Keratinocyte (primary cell): ENCODE measurements at regions not wholly inside any gene's neighbourhood (a gene's known extent, or its start where the extent isn't known, plus 50 kb on each side); places are given as distances from the start of the nearest gene placed in this dataset.

ENCODE experiments used
- DNase-seq: peaks from one replicate; pipeline ENCODE4 v3.0.0-alpha.2; 2011; ENCODE audit warnings: low read depth, missing footprints, low spot score
- FAIRE-seq: peaks from 2 replicates; lab custom pipeline; 2011; peaks lifted over from hg19 to GRCh38; lab: Jason Lieb, UNC
- H2AFZ ChIP-seq: 2 replicates; pipeline ENCODE4 v1.6.0; 2012; ENCODE audit warnings: low read length, control low read depth, inconsistent platforms; ENCODE audit not compliant: control insufficient read depth
- H3K27ac ChIP-seq: 2 replicates; pipeline ENCODE4 v1.5.1; 2011; ENCODE audit warnings: low read length; ENCODE audit not compliant: control insufficient read depth, insufficient read depth
- H3K27me3 ChIP-seq: 3 replicates; pipeline ENCODE4 v1.6.0; 2011; ENCODE audit warnings: low read length; ENCODE audit not compliant: control insufficient read depth, insufficient read depth; ENCODE audit errors: extremely low read depth
- H3K36me3 ChIP-seq, 2 experiments: 2 replicates in 1 of 2; 3 replicates in 1 of 2; pipeline ENCODE4 v1.5.1; 2011; ENCODE audit warnings: low read length in 2 of 2, mild to moderate bottlenecking in 1 of 2; ENCODE audit not compliant: control insufficient read depth in 2 of 2, insufficient read depth in 2 of 2; ENCODE audit errors: extremely low read depth in 1 of 2
- H3K4me1 ChIP-seq: 3 replicates; pipeline ENCODE4 v1.5.1; 2011; ENCODE audit warnings: low read length; ENCODE audit not compliant: control insufficient read depth, insufficient read depth; ENCODE audit errors: extremely low read depth
- H3K4me2 ChIP-seq: 3 replicates; pipeline ENCODE4 v1.6.0; 2011; ENCODE audit warnings: low read depth, low read length; ENCODE audit not compliant: control insufficient read depth, insufficient read depth; ENCODE audit errors: extremely low read depth
- H3K4me3 ChIP-seq, 3 experiments: fragments of 200-600 bp in 1 of 3; sonication (generic) in 1 of 3; 2 replicates in 2 of 3; 3 replicates in 1 of 3; pipeline ENCODE4 v1.5.1; 2011 to 2016; ENCODE audit warnings: low read length in 3 of 3, mild to moderate bottlenecking in 3 of 3, control low read depth in 2 of 3, inconsistent platforms in 1 of 3, low read depth in 1 of 3, mixed read lengths in 1 of 3, mixed run types in 1 of 3, moderate library complexity in 1 of 3; ENCODE audit not compliant: control insufficient read depth in 2 of 3, insufficient read depth in 2 of 3; ENCODE audit errors: extremely low read depth in 1 of 3
- H3K79me2 ChIP-seq: 2 replicates; pipeline ENCODE4 v1.6.0; 2012; ENCODE audit warnings: low read length; ENCODE audit not compliant: control insufficient read depth, insufficient read depth
- H3K9ac ChIP-seq: 3 replicates; pipeline ENCODE4 v1.6.0; 2011; ENCODE audit warnings: low read length; ENCODE audit not compliant: control insufficient read depth, insufficient read depth; ENCODE audit errors: extremely low read depth
- H3K9me1 ChIP-seq: 3 replicates; pipeline ENCODE4 v1.6.0; 2011; ENCODE audit warnings: low read length; ENCODE audit not compliant: control insufficient read depth, insufficient read depth; ENCODE audit errors: extremely low read depth
- H3K9me3 ChIP-seq: 2 replicates; pipeline ENCODE4 v1.5.1; 2012; ENCODE audit warnings: low read depth, low read length; ENCODE audit not compliant: control insufficient read depth
- H4K20me1 ChIP-seq: 3 replicates; pipeline ENCODE4 v1.6.0; 2011; ENCODE audit warnings: low read length; ENCODE audit not compliant: control insufficient read depth, insufficient read depth; ENCODE audit errors: extremely low read depth
- EZH2 ChIP-seq: IDR thresholded peaks from one replicate; pipeline ENCODE4 v1.6.1; 2012; ENCODE audit warnings: inconsistent platforms, mild to moderate bottlenecking, low read length, moderate library complexity
- dilution Hi-C: fragments of 300-500 bp; cut with MboI; formaldehyde crosslinking; loops from one replicate; pipeline ENCODE4 v1.7.0; 2020; ENCODE audit warnings: low sequenced_read_pairs; ENCODE audit not compliant: extremely low pct_ligation_motif_present
- TF ChIP-seq, protein P1 (sequence below), 3 experiments: IDR thresholded peaks in 1 of 3; conservative IDR thresholded peaks in 1 of 3; optimal IDR thresholded peaks in 1 of 3; 2 replicates in 2 of 3; 3 replicates in 1 of 3; pipeline versions ENCODE3 to v1.5.1; 2011; ENCODE audit warnings: low read length in 3 of 3, mild to moderate bottlenecking in 3 of 3, moderate library complexity in 2 of 3, control low read depth in 1 of 3, inconsistent platforms in 1 of 3; ENCODE audit not compliant: insufficient read depth in 2 of 3; ENCODE audit errors: extremely low read depth in 1 of 3

DNA sequence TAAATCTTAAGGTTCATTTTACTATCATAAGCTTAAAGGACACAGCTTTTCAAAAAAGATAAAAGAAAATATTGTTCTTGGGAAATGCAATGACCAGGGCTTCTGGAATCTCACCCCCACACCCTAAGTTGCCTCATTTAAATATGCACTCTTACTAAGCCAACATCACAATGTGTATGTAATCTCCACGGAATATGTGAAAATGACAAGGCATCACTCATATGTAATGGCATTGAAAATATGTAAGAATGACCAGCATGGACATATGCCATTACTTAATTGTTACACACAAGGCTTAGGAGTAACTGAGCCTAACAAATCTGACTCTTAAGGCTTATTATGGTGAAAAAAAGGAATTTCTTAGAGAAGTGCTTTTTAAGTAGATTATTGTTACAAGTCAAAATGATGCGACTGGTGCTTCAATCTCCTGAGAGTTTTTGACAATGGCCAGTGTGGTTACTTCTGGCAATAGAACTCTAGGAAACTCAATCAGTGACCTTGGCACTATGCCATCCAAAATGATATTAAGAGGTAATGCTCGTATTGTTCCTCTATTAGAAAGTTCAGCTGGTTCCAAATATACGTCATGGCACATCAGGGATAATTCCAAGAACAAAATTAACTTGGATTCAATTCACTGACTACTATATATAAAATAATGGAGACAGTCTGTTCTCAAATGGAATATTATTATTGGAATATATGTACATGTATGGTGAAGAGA, 290.0 kb upstream of the PLSCR5 start:
- H3K9me3 ChIP-seq: no peaks in the 10 kb centered on the region
- TF ChIP-seq, protein P1, sequence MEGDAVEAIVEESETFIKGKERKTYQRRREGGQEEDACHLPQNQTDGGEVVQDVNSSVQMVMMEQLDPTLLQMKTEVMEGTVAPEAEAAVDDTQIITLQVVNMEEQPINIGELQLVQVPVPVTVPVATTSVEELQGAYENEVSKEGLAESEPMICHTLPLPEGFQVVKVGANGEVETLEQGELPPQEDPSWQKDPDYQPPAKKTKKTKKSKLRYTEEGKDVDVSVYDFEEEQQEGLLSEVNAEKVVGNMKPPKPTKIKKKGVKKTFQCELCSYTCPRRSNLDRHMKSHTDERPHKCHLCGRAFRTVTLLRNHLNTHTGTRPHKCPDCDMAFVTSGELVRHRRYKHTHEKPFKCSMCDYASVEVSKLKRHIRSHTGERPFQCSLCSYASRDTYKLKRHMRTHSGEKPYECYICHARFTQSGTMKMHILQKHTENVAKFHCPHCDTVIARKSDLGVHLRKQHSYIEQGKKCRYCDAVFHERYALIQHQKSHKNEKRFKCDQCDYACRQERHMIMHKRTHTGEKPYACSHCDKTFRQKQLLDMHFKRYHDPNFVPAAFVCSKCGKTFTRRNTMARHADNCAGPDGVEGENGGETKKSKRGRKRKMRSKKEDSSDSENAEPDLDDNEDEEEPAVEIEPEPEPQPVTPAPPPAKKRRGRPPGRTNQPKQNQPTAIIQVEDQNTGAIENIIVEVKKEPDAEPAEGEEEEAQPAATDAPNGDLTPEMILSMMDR (optimal IDR thresholded peaks at IDR 0.05 in 1 of 3, IDR thresholded peaks at IDR 0.05 in 1 of 3, conservative IDR thresholded peaks at IDR 0.05 in 1 of 3; ENCODE audit: extremely low read depth in 1 of 3, insufficient read depth in 2 of 3, low read length in 3 of 3): no peak
- no peak for TF ChIP-seq EZH2
- dilution Hi-C loops: no loop called here
- no peaks in the 10 kb centered on the region for H3K9me1 ChIP-seq
- H4K20me1 ChIP-seq: no peaks in the 10 kb centered on the region
- FAIRE-seq (no peak), DNase-seq (no peak)
- H2AFZ ChIP-seq: no peak overlapping the region
- no peak overlapping the region for H3K4me2 ChIP-seq
- H3K27me3 ChIP-seq: no peaks in the 10 kb centered on the region
- no peak overlapping the region for H3K9ac ChIP-seq
- no peaks in the 10 kb centered on the region for H3K36me3 ChIP-seq
- H3K4me3 ChIP-seq: no peak overlapping the region
- H3K27ac ChIP-seq: no peak overlapping the region
- no peaks in the 10 kb centered on the region for H3K4me1 ChIP-seq
- no peaks in the 10 kb centered on the region for H3K79me2 ChIP-seq

DNA sequence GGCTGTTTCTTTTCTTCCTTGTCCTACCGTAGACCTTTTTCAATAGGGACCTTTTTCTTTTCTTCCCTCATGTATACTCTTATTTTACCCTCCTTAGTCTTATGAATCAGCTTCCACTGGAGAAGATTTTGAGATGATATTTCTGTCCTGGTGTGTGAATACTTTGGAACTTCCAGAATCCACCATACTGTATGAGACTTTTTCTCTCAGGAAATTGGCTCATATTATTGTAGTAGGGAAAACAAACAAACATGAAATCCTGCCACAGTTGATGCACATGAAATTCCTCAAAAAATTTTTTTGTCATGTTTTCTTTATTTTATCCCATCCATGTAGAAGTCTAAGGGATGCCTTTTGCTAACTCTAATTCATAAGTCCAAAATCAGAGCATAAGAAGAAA, 289.3 kb upstream of the PLSCR5 start:
- Histone ChIP-seq H3K27ac (no peak overlapping the region), H3K4me2 (no peak overlapping the region), H3K9me1 (no peaks in the 10 kb centered on the region), H2AFZ (no peak overlapping the region), H3K4me3 (no peak overlapping the region), H4K20me1 (no peaks in the 10 kb centered on the region), H3K9ac (no peak overlapping the region), H3K9me3 (no peaks in the 10 kb centered on the region), H3K4me1 (no peaks in the 10 kb centered on the region), H3K27me3 (no peaks in the 10 kb centered on the region), H3K79me2 (no peaks in the 10 kb centered on the region), H3K36me3 (no peaks in the 10 kb centered on the region)
- TF ChIP-seq, protein P1 (optimal IDR thresholded peaks at IDR 0.05 in 1 of 3, IDR thresholded peaks at IDR 0.05 in 1 of 3, conservative IDR thresholded peaks at IDR 0.05 in 1 of 3; ENCODE audit: extremely low read depth in 1 of 3, insufficient read depth in 2 of 3, low read length in 3 of 3): no peak
- no peak for TF ChIP-seq EZH2
- DNase-seq (no peak), FAIRE-seq (no peak)
- dilution Hi-C loops: no loop called here
